NB4 (cell line): ENCODE measurements at regions not wholly inside any gene's neighbourhood (a gene's known extent, or its start where the extent isn't known, plus 50 kb on each side); places are given as distances from the start of the nearest gene placed in this dataset.

ENCODE experiments used
- MYC ChIP-seq: IDR thresholded peaks from 2 replicates; pipeline ENCODE4 v1.6.1; 2011; ENCODE audit warnings: low read depth, low read length
- POLR2A ChIP-seq: IDR thresholded peaks from 2 replicates; pipeline ENCODE4 v1.6.1; 2011; ENCODE audit warnings: mild to moderate bottlenecking; ENCODE audit not compliant: insufficient read length; ENCODE audit errors: extremely low read depth
- TF ChIP-seq, protein P1 (sequence below): IDR thresholded peaks from one replicate; pipeline ENCODE4 v1.5.1; 2012; ENCODE audit warnings: low read depth, low read length
- TF ChIP-seq, protein P2 (sequence below): IDR thresholded peaks from 2 replicates; pipeline ENCODE4 v1.6.1; 2011; ENCODE audit warnings: low read depth, low read length

DNA sequence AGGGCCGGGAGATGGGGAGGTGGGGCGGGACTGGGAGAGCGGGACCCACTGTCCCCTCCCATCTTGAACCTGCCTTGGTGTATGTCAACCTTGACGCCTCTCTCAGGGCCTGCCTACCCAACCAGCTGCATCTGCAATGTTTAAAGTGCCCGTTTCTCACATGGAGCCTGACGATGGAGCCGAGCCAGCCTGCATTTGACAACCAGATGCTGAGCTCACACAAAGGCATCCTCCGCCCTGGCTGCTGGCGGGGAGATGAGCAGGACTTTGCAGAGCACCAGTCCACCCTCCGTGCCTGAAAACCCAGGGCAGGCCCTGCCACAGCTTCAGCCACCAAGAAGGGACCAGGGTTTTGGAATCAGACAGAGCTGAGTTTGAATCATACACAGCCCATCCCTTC, 141.1 kb upstream of the SMIM23 start:
- TF ChIP-seq, protein P1, sequence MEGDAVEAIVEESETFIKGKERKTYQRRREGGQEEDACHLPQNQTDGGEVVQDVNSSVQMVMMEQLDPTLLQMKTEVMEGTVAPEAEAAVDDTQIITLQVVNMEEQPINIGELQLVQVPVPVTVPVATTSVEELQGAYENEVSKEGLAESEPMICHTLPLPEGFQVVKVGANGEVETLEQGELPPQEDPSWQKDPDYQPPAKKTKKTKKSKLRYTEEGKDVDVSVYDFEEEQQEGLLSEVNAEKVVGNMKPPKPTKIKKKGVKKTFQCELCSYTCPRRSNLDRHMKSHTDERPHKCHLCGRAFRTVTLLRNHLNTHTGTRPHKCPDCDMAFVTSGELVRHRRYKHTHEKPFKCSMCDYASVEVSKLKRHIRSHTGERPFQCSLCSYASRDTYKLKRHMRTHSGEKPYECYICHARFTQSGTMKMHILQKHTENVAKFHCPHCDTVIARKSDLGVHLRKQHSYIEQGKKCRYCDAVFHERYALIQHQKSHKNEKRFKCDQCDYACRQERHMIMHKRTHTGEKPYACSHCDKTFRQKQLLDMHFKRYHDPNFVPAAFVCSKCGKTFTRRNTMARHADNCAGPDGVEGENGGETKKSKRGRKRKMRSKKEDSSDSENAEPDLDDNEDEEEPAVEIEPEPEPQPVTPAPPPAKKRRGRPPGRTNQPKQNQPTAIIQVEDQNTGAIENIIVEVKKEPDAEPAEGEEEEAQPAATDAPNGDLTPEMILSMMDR: no peak
- no peak for TF ChIP-seq POLR2A
- no peak for TF ChIP-seq MYC
- TF ChIP-seq, protein P2, sequence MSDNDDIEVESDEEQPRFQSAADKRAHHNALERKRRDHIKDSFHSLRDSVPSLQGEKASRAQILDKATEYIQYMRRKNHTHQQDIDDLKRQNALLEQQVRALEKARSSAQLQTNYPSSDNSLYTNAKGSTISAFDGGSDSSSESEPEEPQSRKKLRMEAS: no peak
